ENCODE measurements at regions not wholly inside any gene's neighbourhood (a gene's known extent, or its start where the extent isn't known, plus 50 kb on each side); places are given as distances from the start of the nearest gene placed in this dataset.

- ChIA-PET CTCF (no interaction called here), POLR2A (no interaction called here)
These were observed 89.0 kb downstream of the MXRA5 start for GRCh38 chrX:3257471-3257870.

- ChIA-PET CTCF (no interaction called here), POLR2A (no interaction called here)
These were observed 89.6 kb downstream of the MXRA5 start for GRCh38 chrX:3256868-3257267.

DNA sequence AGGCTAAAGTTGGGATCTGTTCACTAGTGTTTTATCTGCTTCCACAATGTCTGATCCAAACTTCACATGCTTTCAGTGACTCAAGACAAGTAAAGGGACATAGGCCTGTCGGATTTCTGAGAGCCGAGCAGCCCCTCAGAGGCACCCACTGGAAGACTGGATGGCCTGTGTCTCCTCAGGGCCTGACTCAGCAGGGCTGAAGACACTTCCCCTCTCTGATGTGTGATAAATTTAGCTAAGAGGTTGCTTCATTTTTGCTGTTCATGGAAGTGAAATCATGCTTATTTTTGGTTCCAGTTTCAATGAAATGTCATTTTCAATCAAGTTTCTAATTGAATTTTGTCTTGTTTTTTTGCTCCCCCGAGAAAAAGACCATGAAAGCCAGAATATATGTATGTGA, 93.7 kb downstream of the MXRA5 start:
- ChIA-PET CTCF (no interaction called here), POLR2A (no interaction called here)

DNA sequence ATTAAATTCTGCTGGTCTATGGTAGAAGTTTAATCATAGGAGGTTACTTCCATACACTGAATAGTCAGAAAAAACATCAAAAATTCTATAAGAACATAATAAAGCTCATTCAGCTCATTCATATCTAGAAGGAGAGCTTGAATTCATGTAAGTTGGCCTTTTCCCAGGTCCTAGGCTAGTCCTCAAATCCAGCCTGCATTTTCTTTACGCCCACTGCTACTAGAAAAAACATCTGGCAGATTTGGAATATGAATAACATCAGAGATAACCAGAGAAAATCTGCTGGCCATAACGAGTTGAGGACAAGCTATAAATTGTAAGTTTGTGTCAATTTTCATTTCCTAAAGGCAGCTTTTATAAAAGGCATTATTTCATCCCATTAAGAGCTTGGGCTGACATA, 95.5 kb downstream of the MXRA5 start:
- CTCF ChIA-PET = no interaction called here
- POLR2A ChIA-PET = no interaction called here

DNA sequence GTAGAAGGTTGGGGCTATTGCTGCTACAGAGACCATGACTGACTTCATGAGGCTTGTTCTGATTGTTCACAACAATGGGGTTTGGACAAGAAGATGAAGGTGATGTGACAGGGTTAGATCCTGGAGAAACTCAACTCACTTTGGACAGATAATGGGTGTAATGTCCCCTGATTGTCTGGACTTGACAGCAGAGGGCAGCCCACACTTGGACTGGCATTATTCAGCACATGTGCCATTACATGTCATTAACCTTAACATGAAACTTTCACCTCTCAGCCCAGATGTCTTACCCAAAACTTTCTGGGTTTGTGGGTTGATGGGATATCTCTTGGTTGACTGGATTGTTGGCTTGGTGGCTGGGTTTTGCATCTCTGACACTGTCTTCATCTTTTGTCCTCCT, 101.5 kb downstream of the MXRA5 start:
- ChIA-PET CTCF (no interaction called here), POLR2A (no interaction called here)

GRCh38 chrX:3244203-3244743, 102.2 kb downstream of the MXRA5 start:
- ChIA-PET CTCF (no interaction called here), POLR2A (no interaction called here)

DNA sequence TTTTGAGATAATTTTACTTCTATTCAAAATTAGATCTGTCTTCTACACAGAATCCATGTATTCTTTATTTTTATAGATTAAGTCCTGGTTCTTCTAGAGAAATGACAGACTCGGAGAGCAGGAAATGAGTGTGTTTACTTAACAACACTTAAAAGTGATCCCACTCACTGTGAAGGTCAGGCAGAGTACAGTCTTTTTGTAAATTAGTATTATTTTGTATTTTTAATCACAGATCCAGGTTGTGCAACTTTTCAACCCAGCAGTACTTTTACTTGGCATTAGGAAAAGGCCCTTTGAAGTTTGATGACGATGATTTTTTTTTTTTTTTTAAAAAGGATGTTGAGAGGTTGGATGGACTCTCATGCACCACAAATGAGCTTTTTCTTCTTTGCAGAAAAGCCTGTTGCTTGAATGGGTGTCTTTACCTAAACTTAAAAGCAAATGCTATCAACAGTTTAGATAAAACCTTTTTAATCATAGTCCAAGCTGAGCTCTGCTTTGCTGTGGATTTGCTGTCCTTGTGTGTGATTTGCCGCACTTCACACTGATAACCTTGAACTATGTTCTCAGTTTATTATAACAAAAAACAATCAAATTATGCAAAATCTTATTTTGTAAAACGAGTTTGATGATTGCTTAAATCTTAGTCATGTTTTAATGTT, 114.1 kb downstream of the MXRA5 start:
- CTCF ChIA-PET = no interaction called here
- POLR2A ChIA-PET = no interaction called here

DNA sequence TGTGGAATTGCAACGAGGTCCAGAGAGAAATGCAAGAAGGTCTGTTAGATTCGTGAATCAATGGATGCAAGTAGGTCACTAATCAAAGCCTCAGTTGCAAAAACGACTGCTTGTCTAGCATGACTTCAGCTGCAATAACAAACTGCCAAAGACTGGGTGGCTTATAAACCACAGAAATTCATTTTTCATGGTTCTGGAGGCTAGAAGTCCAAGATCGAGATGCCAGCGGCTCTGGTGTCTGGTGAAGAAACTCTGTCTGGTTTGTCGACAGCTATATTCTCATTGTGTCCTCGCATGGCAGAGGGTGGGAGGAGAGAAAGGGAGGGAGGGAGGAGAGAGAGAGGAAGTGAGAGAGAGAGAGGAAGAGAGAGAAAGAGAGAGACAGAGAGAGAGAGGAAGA, 114.7 kb downstream of the MXRA5 start:
- ChIA-PET POLR2A (no interaction called here), CTCF (no interaction called here)

- ChIA-PET CTCF (no interaction called here), POLR2A (no interaction called here)
These were observed 116.0 kb downstream of the MXRA5 start for GRCh38 chrX:3230496-3230895.

DNA sequence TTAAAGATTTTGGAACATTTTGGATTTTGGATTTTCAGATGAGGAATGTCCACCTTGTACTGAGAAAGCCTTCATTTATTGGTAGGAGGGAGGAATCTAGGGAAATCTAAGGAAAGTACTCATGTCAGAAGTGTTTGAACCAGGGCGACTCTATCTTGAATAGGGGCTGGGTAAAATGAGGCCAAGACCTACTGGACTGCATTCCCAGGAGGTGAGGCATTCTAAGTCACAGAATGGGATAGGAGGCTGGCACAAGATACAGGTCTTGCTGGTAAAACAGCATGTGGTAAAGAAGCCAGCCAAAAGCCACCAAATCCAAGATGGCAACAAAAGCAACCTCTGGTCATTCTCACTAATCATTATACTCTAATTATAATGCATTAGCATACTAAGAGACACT, 118.9 kb downstream of the MXRA5 start:
- POLR2A ChIA-PET = no interaction called here
- CTCF ChIA-PET = no interaction called here

- CTCF ChIA-PET = no interaction called here
- POLR2A ChIA-PET = no interaction called here
These were observed 120.4 kb downstream of the MXRA5 start for GRCh38 chrX:3226087-3226486.

DNA sequence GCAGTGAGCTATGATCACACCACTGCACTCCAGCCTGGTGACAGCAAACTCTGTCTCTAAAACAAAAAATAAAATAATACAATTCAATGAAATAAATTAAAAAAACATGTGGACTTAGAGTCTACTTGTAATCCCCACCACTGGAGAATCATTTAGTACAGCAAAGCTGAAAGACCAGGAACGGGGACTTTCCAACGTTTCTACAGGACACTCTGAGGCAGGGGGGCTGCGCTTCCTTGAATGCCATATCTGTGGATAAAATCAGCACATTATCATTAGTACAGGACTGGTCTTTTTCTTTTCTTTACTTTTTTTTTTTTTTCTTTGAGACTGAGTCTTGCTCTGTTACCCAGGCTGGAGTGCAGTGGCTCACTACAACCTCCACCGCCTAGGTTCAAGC, 124.8 kb downstream of the MXRA5 start:
- CTCF ChIA-PET = no interaction called here
- POLR2A ChIA-PET = no interaction called here

DNA sequence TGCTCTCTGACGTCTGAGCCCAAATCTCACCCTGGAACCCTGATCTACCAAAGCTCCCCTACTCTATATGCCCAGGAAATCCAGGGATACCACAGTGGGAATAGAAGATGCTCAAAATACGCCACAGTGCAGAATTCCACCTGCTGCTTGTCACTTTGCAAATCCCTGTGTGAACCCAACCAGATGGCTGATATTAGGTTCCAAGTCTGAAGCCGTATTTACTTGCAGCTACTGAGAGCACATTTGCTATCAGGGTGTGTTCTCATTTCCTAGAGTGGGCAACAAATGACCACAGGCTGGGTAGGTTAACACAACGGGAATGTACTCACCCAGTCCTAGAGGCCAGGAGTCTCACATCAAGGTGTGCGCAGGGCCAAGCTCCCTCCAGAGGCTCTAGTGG, 126.8 kb downstream of the MXRA5 start:
- ChIA-PET POLR2A (no interaction called here), CTCF (no interaction called here)

- ChIA-PET CTCF (no interaction called here), POLR2A (no interaction called here)
These were observed 127.2 kb downstream of the MXRA5 start for GRCh38 chrX:3219231-3219630.

DNA sequence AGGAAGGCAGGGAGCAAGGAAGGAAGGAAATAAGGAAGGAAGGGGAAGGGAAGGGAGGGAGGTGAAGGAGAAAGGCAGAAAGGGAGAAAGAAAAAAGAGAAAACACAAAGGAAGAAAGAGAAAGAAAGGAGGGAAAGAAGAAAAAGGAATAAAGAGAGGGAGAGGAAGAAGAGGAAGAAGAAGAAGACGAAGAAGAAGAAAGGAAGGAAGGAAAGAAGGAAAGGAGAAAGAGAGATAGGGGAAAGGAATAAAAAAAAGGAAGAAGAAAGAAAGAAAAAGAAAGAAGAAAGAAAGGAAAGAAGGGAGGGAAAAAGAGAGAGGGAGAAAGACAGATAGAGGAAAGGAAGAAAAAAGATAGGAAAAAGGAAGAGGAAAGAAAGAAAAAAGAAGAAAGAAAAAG, 128.0 kb downstream of the MXRA5 start:
- POLR2A ChIA-PET = no interaction called here

DNA sequence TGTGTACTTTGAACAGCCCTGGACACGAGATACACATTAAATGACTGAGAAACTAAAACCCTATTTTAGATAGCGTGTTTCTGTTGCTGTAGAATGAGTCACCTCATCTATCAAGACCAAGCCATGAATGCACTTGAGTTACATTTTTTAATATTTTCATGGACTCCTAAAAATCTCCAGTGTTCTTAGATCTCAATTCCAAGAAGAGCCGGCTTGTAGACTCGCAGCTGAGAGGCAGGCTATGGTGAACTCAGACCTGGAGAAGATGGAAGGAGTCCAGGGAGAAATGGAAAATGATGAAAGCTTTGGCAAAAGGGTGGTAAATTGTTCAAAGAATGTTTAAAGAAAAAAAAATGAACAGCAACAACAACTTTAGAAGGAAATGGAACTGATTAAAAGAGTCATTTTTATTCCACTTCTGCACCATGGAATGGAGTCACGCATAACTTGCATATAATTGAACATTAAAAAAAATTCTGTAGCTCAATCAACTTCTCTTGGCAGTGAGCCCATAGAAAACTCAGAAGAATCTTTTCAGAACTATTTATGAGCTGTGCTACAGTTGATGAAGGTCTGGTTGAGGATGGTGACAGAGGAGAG, 129.8 kb downstream of the MXRA5 start:
- ChIA-PET POLR2A (no interaction called here), CTCF (no interaction called here)

More for the DNA sequence above, 128.0 kb downstream of the MXRA5 start:
- CTCF ChIA-PET = no interaction called here

GRCh38 chrX:3215249-3215648, 131.2 kb downstream of the MXRA5 start:
- CTCF ChIA-PET = no interaction called here
- POLR2A ChIA-PET = no interaction called here

- CTCF ChIA-PET = no interaction called here
- POLR2A ChIA-PET = no interaction called here
These were observed 140.1 kb downstream of the MXRA5 start for GRCh38 chrX:3206314-3206713.

- ChIA-PET POLR2A (no interaction called here), CTCF (no interaction called here)
These were observed 141.8 kb downstream of the MXRA5 start for GRCh38 chrX:3204606-3205005.

DNA sequence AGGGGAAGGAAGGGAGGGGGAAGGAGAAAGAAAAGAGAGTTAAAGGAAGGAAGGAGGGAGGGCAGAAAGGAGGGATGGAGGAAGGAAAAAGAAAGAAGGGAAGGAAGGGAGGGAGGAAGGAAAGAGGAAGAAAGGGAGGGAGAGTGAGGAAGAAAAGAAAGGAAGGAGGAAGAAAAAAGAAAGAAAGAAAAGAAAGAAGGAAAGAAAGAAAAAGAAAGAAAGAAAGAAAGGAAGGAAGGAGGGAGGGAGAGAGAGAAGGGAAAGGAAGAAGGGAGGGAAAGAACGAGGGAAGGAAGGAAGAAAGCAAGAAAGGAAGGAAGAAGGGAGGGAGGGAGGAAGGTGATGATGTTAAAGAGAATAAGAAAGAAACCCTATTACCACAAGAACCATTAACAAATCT, 150.6 kb downstream of the MXRA5 start:
- POLR2A ChIA-PET = no interaction called here
- CTCF ChIA-PET = no interaction called here

DNA sequence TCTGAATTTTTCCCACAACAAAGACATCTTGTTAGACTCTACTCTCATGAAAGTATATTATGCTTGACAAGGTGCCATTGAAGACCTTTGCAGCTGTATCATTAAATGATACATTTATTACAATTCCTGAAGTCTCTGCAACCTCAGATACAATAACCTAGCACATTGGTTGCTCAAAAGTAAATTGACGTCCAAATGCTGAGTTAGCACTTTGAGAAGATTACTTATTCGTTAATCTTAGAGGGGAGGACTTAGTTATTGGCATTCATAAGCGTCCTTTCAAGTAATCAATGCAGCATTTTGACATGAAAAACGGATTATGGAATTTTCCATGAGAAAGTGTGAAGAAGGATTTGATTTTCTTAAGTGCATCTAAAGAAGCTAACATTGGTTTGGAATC, 151.6 kb downstream of the ARSF start:
- POLR2A ChIA-PET = no interaction called here
- CTCF ChIA-PET = no interaction called here

DNA sequence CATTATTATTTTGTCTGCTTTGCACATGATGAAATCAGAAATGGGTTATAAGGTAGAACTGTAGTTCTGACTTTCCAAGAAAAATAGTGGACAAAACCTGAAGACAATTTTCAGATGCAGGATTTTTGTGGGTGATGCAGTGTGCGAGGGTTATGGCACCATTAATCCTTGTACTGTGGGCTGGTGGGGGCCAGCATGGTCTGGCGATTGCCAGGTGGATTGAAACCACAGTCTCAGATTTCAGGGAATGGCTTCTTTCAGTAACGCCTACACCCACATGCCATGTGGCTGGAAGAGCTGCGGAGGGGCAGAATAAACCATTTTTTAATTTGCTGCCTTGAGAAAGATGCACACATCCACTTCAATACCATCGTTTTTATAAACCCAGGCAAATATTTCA, 150.5 kb downstream of the ARSF start:
- POLR2A ChIA-PET = no interaction called here
- CTCF ChIA-PET = no interaction called here

DNA sequence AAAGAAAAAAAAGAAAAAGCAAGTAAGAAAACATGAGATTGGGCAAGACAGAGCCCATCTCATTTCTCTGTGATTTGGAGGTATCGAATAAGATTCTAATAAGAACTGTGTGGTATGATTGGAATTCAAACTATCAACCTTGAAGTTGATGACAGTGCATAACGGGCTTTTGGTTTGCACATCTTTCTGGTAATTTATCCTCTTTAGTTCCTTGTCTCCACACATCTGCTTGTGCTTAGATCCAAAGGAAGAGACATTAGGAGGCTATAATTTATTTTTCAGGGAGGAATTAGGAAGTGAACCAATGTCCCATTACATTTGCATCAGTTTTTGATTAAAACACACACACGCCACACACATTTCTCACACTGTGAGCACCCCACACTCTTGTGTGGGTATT, 149.9 kb downstream of the ARSF start:
- CTCF ChIA-PET = no interaction called here

More for the DNA sequence above, 149.9 kb downstream of the ARSF start:
- POLR2A ChIA-PET = no interaction called here
